ENCODE measurements at regions not wholly inside any gene's neighbourhood (a gene's known extent, or its start where the extent isn't known, plus 50 kb on each side); places are given as distances from the start of the nearest gene placed in this dataset.

DNA sequence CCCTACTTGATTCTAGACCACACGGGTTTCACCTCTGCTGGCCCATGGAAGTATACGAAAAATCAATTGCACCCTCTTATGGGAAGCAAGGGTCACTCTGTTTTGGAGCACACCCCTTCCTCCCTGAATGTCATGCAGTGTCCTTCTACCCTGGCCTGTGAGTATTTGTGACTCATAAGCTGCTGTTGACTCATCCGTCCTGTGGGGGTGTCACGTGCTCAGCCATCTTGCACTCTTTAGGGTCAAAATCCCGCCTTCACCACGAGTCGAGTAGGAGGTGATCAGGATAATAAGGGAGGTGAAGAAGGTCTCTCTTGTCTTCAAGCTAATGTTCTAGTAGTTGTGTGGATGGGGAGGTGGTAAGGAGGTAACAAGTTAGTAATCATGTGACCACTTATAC lies 341.0 kb upstream of the EEF2KMT start:
- TF ChIP-seq CTCF (IDR thresholded peaks at IDR 0.05) (no peak), POLR2A (IDR thresholded peaks at IDR 0.05) (no peak), POLR2AphosphoS5 (IDR thresholded peaks at IDR 0.05; ENCODE audit: insufficient read depth in 1 of 2, low read depth in 1 of 2) (no peak)

All from vagina (tissue), 2 donors.